ENCODE measurements at regions not wholly inside any gene's neighbourhood (a gene's known extent, or its start where the extent isn't known, plus 50 kb on each side); places are given as distances from the start of the nearest gene placed in this dataset.

- no peak for DNase-seq
These were observed 204.0 kb upstream of the PUM3 start for GRCh38 chr9:3047912-3048311.

- no peak for DNase-seq
These were observed 201.3 kb upstream of the PUM3 start for GRCh38 chr9:3045153-3045552.

- DNase-seq = no peak
These were observed 199.5 kb upstream of the PUM3 start for GRCh38 chr9:3043369-3043768.

- no peak for DNase-seq
These were observed 196.9 kb upstream of the PUM3 start for GRCh38 chr9:3040761-3041160.

GRCh38 chr9:3036333-3036700 is 192.4 kb upstream of the PUM3 start:
- no peak for DNase-seq

- DNase-seq = no peak
These were observed 191.9 kb upstream of the PUM3 start for GRCh38 chr9:3035579-3036332.

GRCh38 chr9:3032898-3033297 is 189.0 kb upstream of the PUM3 start:
- peak; percentile 50 for DNase-seq

GRCh38 chr9:3028535-3028934 is 184.6 kb upstream of the PUM3 start:
- no peak for DNase-seq

- no peak for DNase-seq
These were observed 183.3 kb upstream of the PUM3 start for GRCh38 chr9:3027210-3027609.

- DNase-seq = no peak
These were observed 179.6 kb upstream of the PUM3 start for GRCh38 chr9:3023449-3023848.

GRCh38 chr9:3018691-3019230 is 174.9 kb upstream of the PUM3 start:
- DNase-seq = no peak

- DNase-seq = no peak
These were observed 174.2 kb upstream of the PUM3 start for GRCh38 chr9:3018071-3018470.

GRCh38 chr9:3014178-3014577 is 170.3 kb upstream of the PUM3 start:
- no peak for DNase-seq

GRCh38 chr9:3012842-3013241 is 168.9 kb upstream of the PUM3 start:
- no peak for DNase-seq

GRCh38 chr9:3012245-3012644 is 168.3 kb upstream of the PUM3 start:
- DNase-seq = no peak

GRCh38 chr9:3008091-3008490 is 164.2 kb upstream of the PUM3 start:
- DNase-seq = no peak

- DNase-seq = no peak
These were observed 163.4 kb upstream of the PUM3 start for GRCh38 chr9:3007326-3007725.

GRCh38 chr9:3006851-3007250 is 163.0 kb upstream of the PUM3 start:
- DNase-seq = no peak

GRCh38 chr9:3004572-3004971 is 160.7 kb upstream of the PUM3 start:
- no peak for DNase-seq

- no peak for DNase-seq
These were observed 157.4 kb upstream of the PUM3 start for GRCh38 chr9:3001311-3001710.

GRCh38 chr9:2992427-2992826 is 148.5 kb upstream of the PUM3 start:
- DNase-seq = no peak

- DNase-seq = no peak
These were observed 147.4 kb upstream of the PUM3 start for GRCh38 chr9:2991292-2991691.

- DNase-seq = no peak
These were observed 143.8 kb upstream of the PUM3 start for GRCh38 chr9:2987679-2988078.

GRCh38 chr9:2985343-2985742 is 141.4 kb upstream of the PUM3 start:
- DNase-seq = no peak

GRCh38 chr9:2984491-2984890 is 140.6 kb upstream of the PUM3 start:
- no peak for DNase-seq
